Right atrium auricular region (tissue), 2 donors: ENCODE measurements at regions not wholly inside any gene's neighbourhood (a gene's known extent, or its start where the extent isn't known, plus 50 kb on each side); places are given as distances from the start of the nearest gene placed in this dataset.
"Not testable (repeated sequence)": the region's sequence is repeated elsewhere in the genome, so short reads cannot be mapped to it uniquely, and the experiment has no call there.

ENCODE experiments used
- DNase-seq: peaks from one replicate; pipeline ENCODE4 v3.0.0-alpha.2; 2019; ENCODE audit warnings: low spot score
- H3K27ac ChIP-seq, 2 donors: fragments of 200-600 bp; sonication (generic); 1 replicate in 1 of 2; 2 replicates in 1 of 2; pipeline ENCODE4 v1.5.1; 2016 to 2019
- H3K27me3 ChIP-seq, 2 donors: fragments of 200-600 bp; sonication (generic); one replicate each; pipeline versions ENCODE4 v1.5.1 to v1.6.0; 2017 to 2019
- H3K36me3 ChIP-seq: fragments of 200-600 bp; sonication (generic); one replicate; pipeline ENCODE4 v1.5.1; 2016
- H3K4me1 ChIP-seq, 2 donors: fragments of 200-600 bp; sonication (generic); one replicate each; pipeline versions ENCODE4 v1.5.1 to v1.6.0; 2017 to 2019
- H3K4me3 ChIP-seq, 2 donors: fragments of 200-600 bp; sonication (generic); 1 replicate in 1 of 2; 2 replicates in 1 of 2; pipeline ENCODE4 v1.5.1; 2017 to 2019; ENCODE audit warnings: mild to moderate bottlenecking in 1 of 2, moderate library complexity in 1 of 2
- H3K9me3 ChIP-seq, 2 donors: fragments of 200-600 bp; sonication (generic); one replicate each; pipeline ENCODE4 v1.5.1; 2019
- CTCF ChIP-seq, 2 donors: fragments of 200-600 bp; sonication (generic); IDR thresholded peaks; one replicate each; pipeline ENCODE4 v1.5.1; 2019; ENCODE audit warnings: antibody characterized with exemption in 2 of 2

DNA sequence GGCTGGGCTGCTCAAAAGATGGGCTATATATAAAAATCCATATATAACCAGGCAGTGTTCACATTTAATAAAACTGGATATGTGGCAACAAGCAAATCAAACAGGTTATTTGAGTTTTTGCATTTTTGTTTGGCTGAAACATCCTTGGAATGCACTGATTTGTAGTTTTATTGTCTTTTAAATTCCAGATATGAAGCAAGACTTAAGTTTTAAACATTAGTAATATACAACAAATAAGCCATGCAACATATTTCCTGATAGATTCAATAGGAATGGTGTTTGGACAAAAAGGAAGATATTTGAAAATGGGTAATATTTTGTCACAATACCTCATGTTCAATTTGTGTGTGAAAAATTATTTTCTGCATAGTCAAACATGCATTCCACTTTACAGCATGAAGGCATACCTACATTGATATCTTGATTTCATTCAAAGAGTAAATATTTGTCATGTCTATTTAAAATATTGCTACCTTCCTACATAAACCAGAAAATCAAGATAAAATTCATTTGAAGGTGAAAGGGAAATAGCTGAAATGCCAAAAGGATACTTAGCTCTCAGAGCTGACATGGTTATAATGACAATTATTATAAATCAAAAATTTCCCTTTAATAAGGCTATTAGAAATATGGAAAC is 132.3 kb upstream of the NETO1 start:
- no peak for TF ChIP-seq CTCF (IDR thresholded peaks at IDR 0.05)
- no peak overlapping the region for H3K4me3 ChIP-seq

GRCh38 chr18:72995558-72995957 is 127.8 kb upstream of the NETO1 start:
- Histone ChIP-seq H3K27me3 (no peaks in the 10 kb centered on the region), H3K27ac (no peak overlapping the region)
- TF ChIP-seq CTCF (IDR thresholded peaks at IDR 0.05), result no peak

More for the DNA sequence above, 132.3 kb upstream of the NETO1 start:
- no peaks in the 10 kb centered on the region for H3K27me3 ChIP-seq
- H3K9me3 ChIP-seq, result no peaks in the 10 kb centered on the region
- H3K27ac ChIP-seq, result no peak overlapping the region
- H3K36me3 ChIP-seq, result no peaks in the 10 kb centered on the region
- H3K4me1 ChIP-seq, result no peaks in the 10 kb centered on the region
- no peak for DNase-seq

GRCh38 chr18:72993250-72993649 is 125.5 kb upstream of the NETO1 start:
- H3K27ac ChIP-seq, result no peak overlapping the region
- TF ChIP-seq CTCF (IDR thresholded peaks at IDR 0.05), result no peak

More at GRCh38 chr18:72995558-72995957, 127.8 kb upstream of the NETO1 start:
- H3K36me3 ChIP-seq, result no peaks in the 10 kb centered on the region
- no peaks in the 10 kb centered on the region for H3K9me3 ChIP-seq
- no peak overlapping the region for H3K4me3 ChIP-seq
- H3K4me1 ChIP-seq, result no peaks in the 10 kb centered on the region
- DNase-seq, result no peak

GRCh38 chr18:72991379-72991778 is 123.6 kb upstream of the NETO1 start:
- Histone ChIP-seq H3K27ac (no peak overlapping the region), H3K9me3 (no peaks in the 10 kb centered on the region), H3K4me1 (no peaks in the 10 kb centered on the region), H3K4me3 (no peak overlapping the region), H3K36me3 (no peaks in the 10 kb centered on the region), H3K27me3 (no peaks in the 10 kb centered on the region)
- no peak for TF ChIP-seq CTCF (IDR thresholded peaks at IDR 0.05)
- DNase-seq, result no peak

More at GRCh38 chr18:72993250-72993649, 125.5 kb upstream of the NETO1 start:
- DNase-seq, result no peak
- Histone ChIP-seq H3K36me3 (no peaks in the 10 kb centered on the region), H3K9me3 (no peaks in the 10 kb centered on the region), H3K4me3 (no peak overlapping the region), H3K4me1 (no peaks in the 10 kb centered on the region), H3K27me3 (no peaks in the 10 kb centered on the region)

GRCh38 chr18:72987570-72987969 is 119.8 kb upstream of the NETO1 start:
- H3K4me1 ChIP-seq, H3K27ac ChIP-seq, H3K36me3 ChIP-seq, DNase-seq, H3K27me3 ChIP-seq, H3K4me3 ChIP-seq: not testable (repeated sequence)
- H3K9me3 ChIP-seq, result peaks cover 0 to 27% of the 10 kb centered on the region in 2 donors

GRCh38 chr18:72986103-72986502 is 118.3 kb upstream of the NETO1 start:
- DNase-seq, result no peak
- Histone ChIP-seq H3K27me3 (no peaks in the 10 kb centered on the region), H3K9me3 (peaks cover 3 to 27% of the 10 kb centered on the region in 2 donors), H3K4me1 (no peaks in the 10 kb centered on the region), H3K36me3 (no peaks in the 10 kb centered on the region), H3K4me3 (no peak overlapping the region), H3K27ac (no peak overlapping the region)
- no peak for TF ChIP-seq CTCF (IDR thresholded peaks at IDR 0.05)
